GM21423 (cell line): ENCODE measurements at regions not wholly inside any gene's neighbourhood (a gene's known extent, or its start where the extent isn't known, plus 50 kb on each side); places are given as distances from the start of the nearest gene placed in this dataset.

Experiments
- ATAC-seq: cut with Tn5 transposase; IDR thresholded peaks from one replicate; pipeline ENCODE4 v1.9.1; 2021; ENCODE audit warnings: mild to moderate bottlenecking, moderate library complexity; ENCODE audit not compliant: unreplicated experiment

GRCh38 chr5:2196989-2197619 is 314.4 kb upstream of the IRX4 start:
- no peak for ATAC-seq

GRCh38 chr5:2196416-2196815 is 313.7 kb upstream of the IRX4 start:
- ATAC-seq, result no peak

- ATAC-seq, result no peak
These were observed 312.2 kb upstream of the IRX4 start for GRCh38 chr5:2194949-2195348.

GRCh38 chr5:2194236-2194555 is 311.5 kb upstream of the IRX4 start:
- ATAC-seq, result no peak

- no peak for ATAC-seq
These were observed 311.0 kb upstream of the IRX4 start for GRCh38 chr5:2193542-2194235.

- no peak for ATAC-seq
These were observed 310.4 kb upstream of the IRX4 start for GRCh38 chr5:2193142-2193541.

GRCh38 chr5:2192496-2192895 is 309.8 kb upstream of the IRX4 start:
- ATAC-seq, result no peak

- ATAC-seq, result no peak
These were observed 309.2 kb upstream of the IRX4 start for GRCh38 chr5:2191972-2192371.

- ATAC-seq, result no peak
These were observed 307.8 kb upstream of the IRX4 start for GRCh38 chr5:2190549-2190948.

GRCh38 chr5:2188661-2189060 is 305.9 kb upstream of the IRX4 start:
- ATAC-seq, result no peak

GRCh38 chr5:2188137-2188536 is 305.4 kb upstream of the IRX4 start:
- ATAC-seq, result no peak

- no peak for ATAC-seq
These were observed 305.0 kb upstream of the IRX4 start for GRCh38 chr5:2187687-2188086.

GRCh38 chr5:2187156-2187555 is 304.4 kb upstream of the IRX4 start:
- no peak for ATAC-seq

- no peak for ATAC-seq
These were observed 303.8 kb upstream of the IRX4 start for GRCh38 chr5:2186472-2187015.

- ATAC-seq, result no peak
These were observed 303.1 kb upstream of the IRX4 start for GRCh38 chr5:2185646-2186471.

GRCh38 chr5:2184563-2185540 is 302.1 kb upstream of the IRX4 start:
- no peak for ATAC-seq

- ATAC-seq, result no peak
These were observed 301.3 kb upstream of the IRX4 start for GRCh38 chr5:2184026-2184366.

- ATAC-seq, result no peak
These were observed 300.7 kb upstream of the IRX4 start for GRCh38 chr5:2183154-2184025.

- ATAC-seq, result no peak
These were observed 299.3 kb upstream of the IRX4 start for GRCh38 chr5:2182020-2182419.

GRCh38 chr5:2181557-2181956 is 298.8 kb upstream of the IRX4 start:
- no peak for ATAC-seq
